Small intestine (tissue), 7 donors: ENCODE measurements at regions not wholly inside any gene's neighbourhood (a gene's known extent, or its start where the extent isn't known, plus 50 kb on each side); places are given as distances from the start of the nearest gene placed in this dataset.
A peak's percentile ranks its signal among the peaks of the same experiment; 100 is the strongest.

Experiments used
- DNase-seq, 2 donors: peaks; one replicate each; pipeline versions ENCODE4 v3.0.0 to v3.0.0-alpha.2; 2013
- FAIRE-seq: peaks from 2 replicates; lab custom pipeline; 2012; peaks lifted over from hg19 to GRCh38; lab: Jason Lieb, UNC
- H3K27ac ChIP-seq, 3 donors: one replicate each; pipeline ENCODE4 v1.5.1; 2013; ENCODE audit warnings: low read length in 2 of 3, mild to moderate bottlenecking in 2 of 3, control low read depth in 1 of 3, inconsistent platforms in 1 of 3, low read depth in 1 of 3, moderate library complexity in 1 of 3
- H3K27me3 ChIP-seq, 3 donors: one replicate each; pipeline ENCODE4 v1.6.1; 2013; ENCODE audit warnings: low read length in 3 of 3, inconsistent platforms in 1 of 3; ENCODE audit not compliant: control insufficient read depth in 3 of 3, insufficient read depth in 3 of 3
- H3K36me3 ChIP-seq, 3 donors: one replicate each; pipeline ENCODE4 v1.6.1; 2013; ENCODE audit warnings: low read length in 3 of 3, inconsistent platforms in 1 of 3, low read depth in 1 of 3, mild to moderate bottlenecking in 1 of 3, moderate library complexity in 1 of 3; ENCODE audit not compliant: control insufficient read depth in 3 of 3, insufficient read depth in 2 of 3
- H3K4me1 ChIP-seq, 3 donors: one replicate each; pipeline ENCODE4 v1.6.1; 2013; ENCODE audit warnings: low read length in 2 of 3, inconsistent platforms in 1 of 3, low read depth in 1 of 3, mild to moderate bottlenecking in 1 of 3, moderate library complexity in 1 of 3; ENCODE audit not compliant: control insufficient read depth in 3 of 3, insufficient read depth in 2 of 3
- H3K4me3 ChIP-seq, 3 donors: one replicate each; pipeline ENCODE4 v1.5.1; 2013; ENCODE audit warnings: low read length in 3 of 3, control low read depth in 1 of 3, inconsistent platforms in 1 of 3, low read depth in 1 of 3, mild to moderate bottlenecking in 1 of 3, moderate library complexity in 1 of 3
- H3K9me3 ChIP-seq, 2 donors: one replicate each; pipeline ENCODE4 v1.6.1; 2013; ENCODE audit warnings: low read depth in 1 of 2, low read length in 1 of 2; ENCODE audit not compliant: control insufficient read depth in 2 of 2, insufficient read depth in 1 of 2
- WGBS, 3 donors: extraction: QIAGEN DNeasy Blood & Tissue Kit; methylation state at CpG; one replicate each; pipeline ENCODE4 v1.1.7; 2013; 5-methylcytosine and 5-hydroxymethylcytosine counted together
- donor health status: healthy with polysubstance abuse.
- donor health status: control.
- donor health status: control.
- donor health status: Bipolar disorder and iron deficiency.
- donor health status: healthy.

DNA sequence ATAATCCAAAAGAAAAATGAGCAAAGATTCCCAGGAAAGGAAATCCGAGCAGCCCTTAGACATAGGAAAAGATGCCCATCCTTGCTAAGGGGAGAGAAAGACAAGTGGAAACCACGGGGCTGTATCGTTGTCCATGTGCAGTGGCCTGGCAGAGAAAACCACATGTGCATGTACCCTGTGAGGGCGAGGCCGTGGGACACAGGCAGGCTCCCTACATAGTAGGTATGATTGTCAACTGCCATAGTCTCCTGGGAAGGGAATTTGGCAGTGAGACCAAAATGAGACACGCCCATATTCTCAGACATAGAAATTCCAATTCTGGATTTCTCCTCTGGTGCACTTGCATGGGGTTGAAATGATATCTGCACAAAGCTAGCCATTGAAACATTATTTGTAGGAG lies 169.7 kb upstream of the SALL4 start:
- Histone ChIP-seq H3K4me1 (no peaks in the 10 kb centered on the region), H3K9me3 (no peaks in the 10 kb centered on the region), H3K27me3 (no peaks in the 10 kb centered on the region), H3K4me3 (no peak overlapping the region), H3K27ac (no peak overlapping the region), H3K36me3 (no peaks in the 10 kb centered on the region)
- 64 to 82% (median 82%) methylated on average over 6 of the region's 6 CpGs for WGBS, 3 donors
- FAIRE-seq = no peak
- no peak for DNase-seq

GRCh38 chr20:51970858-51971257 lies 168.5 kb upstream of the SALL4 start:
- Histone ChIP-seq H3K27ac (no peak overlapping the region), H3K4me1 (no peaks in the 10 kb centered on the region), H3K36me3 (no peaks in the 10 kb centered on the region), H3K4me3 (no peak overlapping the region), H3K9me3 (no peaks in the 10 kb centered on the region), H3K27me3 (no peaks in the 10 kb centered on the region)
- no peak for FAIRE-seq
- DNase-seq = no peak
- 92 to 95% (median 94%) methylated on average over 10 of the region's 10 CpGs for WGBS, 3 donors

DNA sequence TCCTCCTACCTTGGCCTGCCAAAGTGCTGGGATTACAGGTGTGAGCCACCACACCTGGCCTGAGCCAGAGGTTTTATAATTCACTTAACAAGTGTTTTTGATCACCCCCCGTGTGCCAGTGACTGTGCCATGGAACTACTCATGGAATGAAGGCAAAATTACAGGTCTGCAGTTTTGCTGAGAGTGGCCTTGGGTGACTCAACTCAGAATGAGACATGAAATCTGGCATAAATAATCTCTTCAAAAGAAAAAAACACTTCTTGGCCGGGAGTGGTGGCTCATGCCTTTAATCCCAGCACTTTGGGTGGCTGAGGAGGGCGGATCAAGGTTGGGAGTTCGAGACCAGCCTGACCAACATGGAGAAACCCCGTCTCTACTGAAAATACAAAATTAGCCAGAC lies 166.9 kb upstream of the SALL4 start:
- H3K36me3 ChIP-seq = no peaks in the 10 kb centered on the region
- FAIRE-seq = no peak
- H3K27ac ChIP-seq = no peak overlapping the region
- DNase-seq = no peak
- no peak overlapping the region for H3K4me3 ChIP-seq
- no peaks in the 10 kb centered on the region for H3K27me3 ChIP-seq
- 76 to 85% (median 77%) methylated on average over 5 of the region's 5 CpGs for WGBS, 3 donors
- no peaks in the 10 kb centered on the region for H3K9me3 ChIP-seq
- no peaks in the 10 kb centered on the region for H3K4me1 ChIP-seq

DNA sequence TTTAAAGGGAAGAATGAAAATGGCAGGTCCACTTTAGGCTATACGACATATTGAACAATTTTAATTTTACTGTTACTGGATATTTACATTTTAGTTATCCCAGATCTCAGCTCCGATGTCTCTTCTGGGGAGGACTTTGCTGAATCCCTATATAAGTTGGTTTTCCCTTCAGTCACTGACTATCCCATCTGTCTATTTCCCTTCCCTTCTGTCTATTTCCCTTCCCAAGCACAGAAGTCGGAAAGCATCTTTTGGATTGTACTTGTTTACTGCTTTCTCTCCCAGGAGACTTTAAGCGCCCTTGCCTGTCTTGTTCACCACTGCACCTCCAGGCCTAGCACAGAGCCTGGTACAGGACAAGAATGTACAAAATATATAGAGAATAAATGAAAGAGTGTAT lies 165.8 kb upstream of the SALL4 start:
- H3K36me3 ChIP-seq = no peaks in the 10 kb centered on the region
- 88 to 95% (median 94%) methylated on average over 4 of the region's 4 CpGs for WGBS, 3 donors
- FAIRE-seq (no peak), DNase-seq (no peak)
- no peak overlapping the region for H3K27ac ChIP-seq
- no peak overlapping the region for H3K4me3 ChIP-seq
- H3K4me1 ChIP-seq = no peaks in the 10 kb centered on the region
- no peaks in the 10 kb centered on the region for H3K9me3 ChIP-seq
- no peaks in the 10 kb centered on the region for H3K27me3 ChIP-seq

DNA sequence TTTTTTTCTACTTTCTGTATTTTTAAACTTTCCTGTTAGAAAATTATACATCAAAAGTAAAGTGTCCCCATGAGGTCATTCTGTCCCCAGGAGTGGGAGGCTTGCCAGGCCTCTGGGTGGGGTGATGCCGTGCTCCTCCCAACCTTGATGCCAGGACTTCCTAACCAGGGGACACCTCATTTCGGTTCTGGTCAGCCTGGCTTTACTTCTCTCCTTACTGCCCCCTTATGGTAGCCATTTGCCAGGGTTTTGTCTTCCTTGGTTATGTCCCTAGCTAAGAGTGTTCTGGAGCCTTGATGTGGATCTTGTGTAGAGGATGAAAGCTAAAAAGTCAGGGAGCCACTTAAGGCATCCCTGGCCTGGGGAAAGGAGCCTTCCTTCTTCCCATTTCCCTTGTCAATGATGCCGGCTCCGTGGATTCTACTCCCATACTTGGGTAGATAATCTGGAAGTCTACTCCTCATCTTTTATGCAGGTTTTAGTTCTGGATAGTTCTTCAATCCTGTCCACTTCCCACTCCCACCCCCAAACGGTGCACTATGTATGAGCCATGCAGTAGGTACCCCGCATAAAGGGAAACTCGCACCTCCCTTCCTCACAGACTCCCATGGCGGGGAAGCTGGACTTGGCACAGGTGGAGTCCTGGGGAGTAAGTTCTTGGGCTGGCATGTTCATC lies 164.1 kb upstream of the SALL4 start:
- FAIRE-seq (no peak), DNase-seq (peak; percentile 53 to 67)
- Histone ChIP-seq H3K4me1 (no peaks in the 10 kb centered on the region), H3K36me3 (no peaks in the 10 kb centered on the region), H3K4me3 (no peak overlapping the region), H3K27ac (no peak overlapping the region), H3K27me3 (no peaks in the 10 kb centered on the region), H3K9me3 (no peaks in the 10 kb centered on the region)
- WGBS, 3 donors = 56 to 57% (median 56%) methylated on average over 8 of the region's 8 CpGs

DNA sequence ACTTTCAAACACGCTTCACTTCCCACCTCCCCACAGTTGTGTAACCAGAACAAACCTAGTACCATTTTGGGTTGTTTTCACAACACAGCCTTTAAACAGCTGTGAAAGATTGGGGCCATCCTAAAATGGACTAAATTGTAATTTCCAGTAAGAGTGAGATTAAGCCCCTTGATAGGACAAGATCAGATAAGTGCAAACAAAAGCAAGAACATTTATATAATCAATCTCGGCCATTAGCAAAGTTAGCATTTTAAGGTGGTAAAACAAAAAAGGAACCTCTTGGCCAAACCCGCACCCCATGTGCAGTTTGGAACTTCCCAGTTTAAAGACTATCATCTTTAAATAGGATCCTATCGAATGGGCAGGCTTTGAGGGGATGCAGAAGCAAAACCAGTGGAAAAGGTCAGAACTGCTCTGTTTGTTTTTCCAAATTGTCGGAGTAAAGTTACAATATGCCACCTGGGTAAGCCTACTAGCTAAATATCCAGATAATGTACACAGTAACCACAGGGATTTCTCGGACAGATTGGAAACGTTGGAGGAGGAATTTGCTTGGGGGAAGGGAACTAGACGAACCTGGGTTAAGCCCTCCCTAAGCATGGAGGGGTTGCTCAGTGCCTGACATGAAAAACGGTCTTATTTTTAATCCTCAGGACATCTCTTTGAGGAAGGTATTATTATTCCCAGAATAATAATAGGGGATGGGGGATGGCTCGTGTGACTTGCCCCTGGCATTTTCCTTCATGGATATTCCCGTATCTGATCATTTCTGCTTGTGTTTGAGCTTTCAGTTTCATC lies 159.8 kb upstream of the SALL4 start:
- DNase-seq = no peak
- 62 to 77% (median 73%) methylated on average over 11 of the region's 11 CpGs for WGBS, 3 donors
- no peaks in the 10 kb centered on the region for H3K9me3 ChIP-seq
- no peak for FAIRE-seq
- H3K4me3 ChIP-seq = peak overlapping the region in 1 of 3 donors; percentile 18
- no peaks in the 10 kb centered on the region for H3K27me3 ChIP-seq
- H3K27ac ChIP-seq = no peak overlapping the region
- peaks cover 0 to 6% (median 0%) of the 10 kb centered on the region in 3 donors for H3K4me1 ChIP-seq
- H3K36me3 ChIP-seq = no peaks in the 10 kb centered on the region

DNA sequence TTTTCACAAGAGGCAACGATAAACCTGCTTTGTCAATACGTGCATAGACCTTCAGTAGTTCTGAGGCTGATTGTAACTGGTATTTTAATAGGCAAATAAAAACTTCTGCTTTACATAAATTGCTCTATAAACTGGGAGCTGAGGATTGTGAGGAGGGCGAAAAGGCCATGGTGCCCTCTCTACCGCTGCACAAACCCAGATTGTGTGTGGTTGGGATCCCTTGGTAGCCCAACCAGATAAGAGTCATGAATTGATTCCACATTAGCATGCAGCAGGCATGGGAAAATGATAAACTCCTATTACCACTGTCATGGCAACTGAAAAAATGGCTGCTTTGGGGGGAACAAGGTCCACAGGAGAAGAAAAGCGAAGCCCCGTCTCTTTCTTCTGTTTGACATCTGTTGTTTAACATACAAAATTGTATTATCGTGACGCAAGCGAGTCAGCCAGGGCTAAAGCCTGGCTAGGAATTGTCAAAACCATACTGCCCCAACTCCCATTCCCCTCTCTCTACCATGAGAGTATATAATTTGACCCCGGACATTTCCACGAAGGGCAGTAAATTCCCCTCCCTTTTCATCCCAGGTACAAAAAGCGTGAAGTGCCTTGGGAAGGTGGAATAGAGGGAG lies 157.8 kb upstream of the SALL4 start:
- no peaks in the 10 kb centered on the region for H3K27me3 ChIP-seq
- no peak overlapping the region for H3K27ac ChIP-seq
- no peak for FAIRE-seq
- peaks cover 0 to 6% (median 0%) of the 10 kb centered on the region in 3 donors for H3K4me1 ChIP-seq
- no peak overlapping the region for H3K4me3 ChIP-seq
- H3K9me3 ChIP-seq = no peaks in the 10 kb centered on the region
- 56 to 80% (median 69%) methylated on average over 12 of the region's 12 CpGs for WGBS, 3 donors
- no peaks in the 10 kb centered on the region for H3K36me3 ChIP-seq
- DNase-seq = peak in 1 of 2 donors; percentile 42

DNA sequence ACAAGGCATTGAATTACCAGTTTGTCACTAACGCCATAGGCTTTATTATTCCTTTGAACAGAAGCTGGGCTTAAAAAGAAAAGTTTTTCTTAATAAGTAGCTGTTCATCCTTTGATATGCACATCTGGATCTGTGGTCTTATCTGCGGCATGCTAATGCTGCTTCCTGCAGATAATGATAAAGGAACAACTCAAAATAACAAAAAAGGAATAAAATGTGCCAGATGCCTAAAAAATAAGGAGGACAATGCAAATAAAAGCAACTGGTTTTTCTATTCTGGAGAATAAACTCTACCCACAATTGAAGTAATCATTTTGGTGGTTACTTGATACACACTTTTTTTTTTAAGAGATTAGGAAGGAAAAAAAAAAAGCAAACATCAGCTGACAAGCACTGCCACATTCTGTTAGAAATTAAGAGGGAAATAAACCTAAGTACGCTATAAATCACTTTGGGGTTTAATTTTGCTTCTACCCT lies 156.8 kb upstream of the SALL4 start:
- DNase-seq = no peak
- Histone ChIP-seq H3K27ac (no peak overlapping the region), H3K36me3 (no peaks in the 10 kb centered on the region), H3K9me3 (no peaks in the 10 kb centered on the region), H3K4me3 (no peak overlapping the region), H3K27me3 (no peaks in the 10 kb centered on the region), H3K4me1 (peaks cover 0 to 6% (median 0%) of the 10 kb centered on the region in 3 donors)
- no peak for FAIRE-seq
- WGBS, 3 donors = 46 to 60% (median 55%) methylated on average over 3 of the region's 3 CpGs
